ENCODE measurements at regions not wholly inside any gene's neighbourhood (a gene's known extent, or its start where the extent isn't known, plus 50 kb on each side); places are given as distances from the start of the nearest gene placed in this dataset.

DNA sequence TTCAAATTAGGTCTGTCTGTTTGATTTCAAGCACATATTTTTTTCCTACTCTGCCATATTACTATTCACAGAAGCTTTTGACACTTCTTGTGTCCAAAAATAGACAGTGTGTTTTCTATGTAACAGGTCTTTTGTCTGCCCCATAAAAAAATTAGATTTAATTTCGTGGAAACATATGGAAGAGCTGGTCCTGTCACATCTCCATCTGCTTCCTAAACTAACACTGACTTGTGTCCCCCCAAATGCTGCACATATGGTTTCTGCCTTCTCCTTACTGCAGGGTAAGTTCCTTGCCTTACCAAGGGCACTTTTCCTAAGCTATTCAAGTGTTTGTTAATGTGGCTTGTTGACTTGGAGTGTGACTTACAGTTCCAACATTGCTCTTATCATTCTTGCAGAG lies 340.7 kb upstream of the ARX start:
- no peak for TF ChIP-seq POLR2A (IDR thresholded peaks at IDR 0.05)
- TF ChIP-seq CTCF (IDR thresholded peaks at IDR 0.05): no peak
- no peak for TF ChIP-seq EP300 (IDR thresholded peaks at IDR 0.05)

All from tibial nerve (tissue), 4 donors.